ENCODE measurements at regions not wholly inside any gene's neighbourhood (a gene's known extent, or its start where the extent isn't known, plus 50 kb on each side); places are given as distances from the start of the nearest gene placed in this dataset.

DNA sequence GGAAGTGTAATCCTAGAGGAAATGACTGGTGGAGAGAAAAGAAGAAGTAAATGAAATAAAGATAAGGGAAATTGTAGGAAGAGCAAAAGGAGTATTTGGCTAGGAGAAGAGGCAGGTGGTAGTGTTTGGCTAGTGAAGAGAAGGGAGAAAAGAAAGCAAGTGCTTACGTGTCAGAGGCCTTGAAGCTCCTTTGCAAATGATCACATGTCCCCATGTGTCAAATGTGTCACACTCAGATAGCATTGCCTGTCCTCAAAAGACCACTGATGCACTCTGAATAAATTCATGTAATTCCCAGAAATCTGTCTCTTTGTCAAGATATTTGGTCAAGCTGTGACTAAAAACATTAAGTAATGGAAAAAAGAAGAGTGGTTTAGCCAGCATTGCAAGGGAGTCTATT, 639.3 kb downstream of the TUSC7 start:
- no peak overlapping the region for H3K4me3 ChIP-seq (ENCODE audit: low read depth, poor library complexity, severe bottlenecking)
- TF ChIP-seq POLR2A (IDR thresholded peaks at IDR 0.05) = no peak
- no peak for TF ChIP-seq CTCF (IDR thresholded peaks at IDR 0.05)
- DNase-seq (ENCODE audit: low spot score in 2 of 2) = no peak
- intact Hi-C loops (cut with DNase I; ENCODE audit: low total_unique reads) = no loop called here
- 68 to 80% methylated on average over 1 of the region's 1 CpG for WGBS, 2 donors

DNA sequence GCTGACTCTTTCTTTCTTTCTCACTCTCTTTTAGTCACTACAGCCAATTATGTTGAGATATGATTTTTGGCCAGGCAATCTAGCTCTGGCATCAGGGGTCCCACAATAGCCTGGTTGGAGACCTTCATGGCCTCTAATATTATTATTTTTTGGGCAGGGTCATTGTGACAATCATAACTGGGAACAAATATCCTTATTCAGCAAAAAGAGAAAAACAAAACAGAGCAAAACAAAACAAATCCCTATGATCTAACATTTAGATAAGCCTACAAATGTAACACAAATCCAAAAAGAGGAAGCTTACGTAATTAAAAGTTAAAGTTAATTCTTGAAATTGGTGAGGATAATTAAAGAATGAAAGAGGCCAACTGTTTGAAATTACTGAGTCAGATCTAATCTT, 640.0 kb downstream of the TUSC7 start:
- 91 to 98% methylated on average over 1 of the region's 1 CpG for WGBS, 2 donors
- no peak for TF ChIP-seq POLR2A (IDR thresholded peaks at IDR 0.05)
- TF ChIP-seq CTCF (IDR thresholded peaks at IDR 0.05) = no peak

DNA sequence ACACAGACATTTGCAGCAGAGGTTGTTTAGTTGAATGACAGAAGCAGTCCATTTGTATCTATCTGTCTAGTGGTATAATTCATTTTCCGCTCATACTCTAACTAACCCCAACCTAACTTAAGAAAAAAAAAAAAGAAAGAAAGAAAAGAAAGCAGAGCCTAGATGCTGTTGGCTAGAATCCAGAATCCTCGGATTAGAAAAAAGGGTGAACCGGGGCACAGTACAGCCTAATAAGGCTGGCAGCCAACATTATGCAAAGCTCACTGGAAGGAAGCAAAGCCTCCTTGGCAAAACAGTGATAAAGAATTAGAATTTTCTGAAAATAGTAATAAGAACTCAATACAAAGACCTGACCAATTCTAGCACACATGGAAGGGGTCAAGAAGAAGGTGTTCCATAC, 640.8 kb downstream of the TUSC7 start:
- H3K4me3 ChIP-seq (ENCODE audit: low read depth, poor library complexity, severe bottlenecking) = no peak overlapping the region
- no peak for DNase-seq (ENCODE audit: low spot score in 2 of 2)
- TF ChIP-seq POLR2A (IDR thresholded peaks at IDR 0.05) (no peak), CTCF (IDR thresholded peaks at IDR 0.05) (no peak)
- WGBS, 2 donors = 35 to 42% methylated on average over 3 of the region's 3 CpGs
- intact Hi-C loops (cut with DNase I; ENCODE audit: low total_unique reads) = no loop called here

More for the DNA sequence above, 640.0 kb downstream of the TUSC7 start:
- H3K4me3 ChIP-seq (ENCODE audit: low read depth, poor library complexity, severe bottlenecking) = no peak overlapping the region
- no peak for DNase-seq (ENCODE audit: low spot score in 2 of 2)
- intact Hi-C loops (cut with DNase I; ENCODE audit: low total_unique reads) = no loop called here

GRCh38 chr3:117355566-117355965, 646.0 kb downstream of the TUSC7 start:
- H3K4me3 ChIP-seq (ENCODE audit: low read depth, poor library complexity, severe bottlenecking) = no peak overlapping the region
- WGBS, 2 donors = 52 to 60% methylated on average over 4 of the region's 4 CpGs
- no peak for DNase-seq (ENCODE audit: low spot score in 2 of 2)
- TF ChIP-seq POLR2A (IDR thresholded peaks at IDR 0.05) (no peak), CTCF (IDR thresholded peaks at IDR 0.05) (no peak)
- intact Hi-C loops (cut with DNase I; ENCODE audit: low total_unique reads) = no loop called here

DNA sequence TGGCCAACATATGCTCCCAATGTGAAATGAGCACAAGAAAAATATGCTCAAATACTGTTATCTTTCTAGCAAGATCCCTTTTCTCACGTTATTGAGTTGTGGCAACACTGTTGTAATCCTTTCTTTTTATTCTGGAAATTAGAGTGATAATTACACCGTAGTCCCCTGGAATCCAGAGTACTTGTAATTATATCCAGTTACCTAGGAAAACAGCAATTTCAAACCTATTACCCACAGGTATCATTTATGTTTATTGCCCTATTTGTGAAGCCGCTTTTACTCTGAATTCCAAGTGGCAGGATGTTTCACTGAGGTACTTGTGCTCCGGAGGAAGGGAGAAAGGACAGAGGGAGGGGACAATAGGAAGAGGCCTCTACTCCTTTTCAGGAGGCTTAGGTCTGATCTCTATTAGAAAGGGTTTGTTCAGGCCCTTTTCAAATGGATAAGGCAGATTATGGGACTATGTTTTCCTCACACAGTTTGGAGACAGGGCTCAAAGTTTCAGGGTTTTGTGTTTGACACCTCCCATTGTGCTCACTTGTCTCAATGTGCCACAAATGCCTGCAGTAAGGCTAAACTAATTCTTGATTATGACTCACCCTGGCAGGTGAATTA, 646.6 kb downstream of the TUSC7 start:
- TF ChIP-seq POLR2A (IDR thresholded peaks at IDR 0.05) (no peak), CTCF (IDR thresholded peaks at IDR 0.05) (no peak)
- 57 to 61% methylated on average over 4 of the region's 4 CpGs for WGBS, 2 donors

DNA sequence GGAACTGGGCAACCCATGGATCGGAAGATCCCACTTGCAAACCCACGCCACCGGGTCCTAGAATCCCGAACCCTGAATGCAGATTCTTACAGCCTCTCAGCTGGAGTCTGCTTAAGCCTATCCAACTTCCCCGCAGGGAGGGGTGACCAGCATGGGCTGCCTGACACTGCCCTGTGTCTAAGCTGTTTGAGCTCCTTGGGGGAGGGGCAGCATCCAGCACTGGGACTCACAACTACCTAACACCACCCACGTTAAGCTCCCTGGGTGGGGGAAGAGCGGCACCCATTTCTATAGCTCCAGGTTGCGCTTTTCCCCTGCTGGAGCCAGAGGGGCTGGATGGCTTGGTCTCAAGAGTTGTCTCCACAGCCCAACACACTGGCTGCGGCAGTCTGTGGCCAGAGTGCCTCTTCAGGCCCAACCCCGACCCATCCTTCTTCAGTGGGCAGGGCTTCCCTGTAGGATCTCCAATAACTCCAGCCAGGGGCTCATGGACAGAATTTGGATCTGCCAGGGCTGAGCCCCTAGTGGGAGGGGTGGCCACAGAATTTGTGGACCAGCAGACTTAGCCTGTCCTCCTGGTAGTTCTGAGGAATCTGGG, 649.2 kb downstream of the TUSC7 start:
- H3K4me3 ChIP-seq (ENCODE audit: low read depth, poor library complexity, severe bottlenecking) = no peak overlapping the region
- DNase-seq (ENCODE audit: low spot score in 2 of 2) = no peak
- 93 to 97% methylated on average over 9 to 10 of the region's 10 CpGs for WGBS, 2 donors
- TF ChIP-seq CTCF (IDR thresholded peaks at IDR 0.05) = no peak
- no peak for TF ChIP-seq POLR2A (IDR thresholded peaks at IDR 0.05)
- intact Hi-C loops (cut with DNase I; ENCODE audit: low total_unique reads) = no loop called here

More for the DNA sequence above, 646.6 kb downstream of the TUSC7 start:
- H3K4me3 ChIP-seq (ENCODE audit: low read depth, poor library complexity, severe bottlenecking) = no peak overlapping the region
- intact Hi-C loops (cut with DNase I; ENCODE audit: low total_unique reads) = no loop called here
- DNase-seq (ENCODE audit: low spot score in 2 of 2) = no peak

Measured in lower leg skin (tissue), 4 donors.